Hematopoietic multipotent progenitor cell treated with erythropoietin and hydrocortisone succinate and interleukin-3 and kit ligand, for 17 days (in vitro differentiated cells): ENCODE measurements at regions not wholly inside any gene's neighbourhood (a gene's known extent, or its start where the extent isn't known, plus 50 kb on each side); places are given as distances from the start of the nearest gene placed in this dataset.
"Not testable (repeated sequence)": the region's sequence is repeated elsewhere in the genome, so short reads cannot be mapped to it uniquely, and the experiment has no call there.

Source experiments
- DNase-seq: peaks from one replicate; pipeline ENCODE4 v3.0.0-alpha.2; 2015; ENCODE audit warnings: low spot score

DNA sequence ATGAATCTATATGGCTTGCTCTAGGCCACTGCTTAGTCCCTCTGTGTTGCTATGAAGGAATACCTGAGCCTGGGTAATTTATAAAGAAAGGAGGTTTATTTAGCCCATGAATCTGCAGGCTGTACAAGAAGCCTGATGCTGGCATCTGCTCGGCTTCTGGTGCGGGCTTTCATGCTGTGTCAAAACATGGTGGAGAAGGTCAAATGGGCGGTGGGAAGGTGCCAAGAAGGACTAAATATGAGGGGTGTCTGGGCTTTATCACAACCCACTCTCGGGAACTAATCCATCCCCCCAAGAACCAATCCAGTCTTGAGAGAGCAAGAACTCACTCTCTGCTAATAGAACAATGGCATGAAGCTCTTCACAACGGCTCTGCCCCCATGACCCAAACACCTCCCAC is 481.6 kb downstream of the EIPR1 start:
- DNase-seq: no peak

GRCh38 chr2:2894011-2894410 is 483.6 kb downstream of the EIPR1 start:
- not testable (repeated sequence) for DNase-seq

- DNase-seq: no peak
Measured at GRCh38 chr2:2892892-2893291, 484.7 kb downstream of the EIPR1 start.

GRCh38 chr2:2892378-2892777 is 485.2 kb downstream of the EIPR1 start:
- no peak for DNase-seq

DNA sequence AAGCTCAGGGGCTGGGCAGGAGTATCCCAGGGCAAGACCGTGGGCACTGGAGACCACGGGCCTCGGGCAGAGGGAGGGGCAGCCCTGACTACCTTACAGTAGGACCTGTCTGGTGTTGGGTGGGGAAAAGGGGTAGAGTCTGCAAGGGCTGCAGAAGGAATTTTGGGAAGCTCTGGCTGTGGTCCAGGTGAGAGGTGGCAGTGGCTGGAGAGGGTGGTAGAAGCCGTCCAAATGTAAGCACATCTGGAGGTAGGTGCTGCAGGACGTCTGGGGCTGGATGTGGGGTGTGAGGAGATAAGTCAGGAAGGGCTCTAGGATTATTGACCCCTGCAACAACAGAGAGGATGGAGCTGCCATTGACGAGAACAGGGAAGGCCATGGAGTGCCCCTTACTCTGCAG is 486.7 kb downstream of the EIPR1 start:
- no peak for DNase-seq

GRCh38 chr2:2890246-2890645 is 487.4 kb downstream of the EIPR1 start:
- no peak for DNase-seq

GRCh38 chr2:2889646-2890045 is 488.0 kb downstream of the EIPR1 start:
- no peak for DNase-seq

- DNase-seq: no peak
Measured at GRCh38 chr2:2889141-2889540, 488.5 kb downstream of the EIPR1 start.

GRCh38 chr2:2887772-2888387 is 489.7 kb downstream of the EIPR1 start:
- DNase-seq: no peak

DNA sequence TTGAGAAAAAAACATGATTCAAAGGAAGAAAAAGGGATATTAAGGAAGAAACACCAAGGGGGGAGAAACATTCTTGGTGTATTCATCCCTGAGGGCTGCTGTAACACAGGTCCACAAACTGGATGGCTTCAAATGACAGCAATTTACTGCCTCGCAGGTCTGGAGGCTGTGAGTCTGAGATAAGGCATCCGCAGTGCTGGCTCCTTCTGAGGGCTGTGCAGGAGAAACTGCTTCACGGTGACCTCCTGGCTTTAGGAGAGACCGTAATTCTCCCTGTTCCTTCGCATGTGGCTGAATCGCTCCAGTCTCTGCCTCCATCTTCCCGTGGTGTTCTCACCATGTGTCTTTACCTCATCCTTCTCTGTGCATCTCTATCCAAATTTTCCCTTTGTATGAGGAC is 490.7 kb downstream of the EIPR1 start:
- no peak for DNase-seq

DNA sequence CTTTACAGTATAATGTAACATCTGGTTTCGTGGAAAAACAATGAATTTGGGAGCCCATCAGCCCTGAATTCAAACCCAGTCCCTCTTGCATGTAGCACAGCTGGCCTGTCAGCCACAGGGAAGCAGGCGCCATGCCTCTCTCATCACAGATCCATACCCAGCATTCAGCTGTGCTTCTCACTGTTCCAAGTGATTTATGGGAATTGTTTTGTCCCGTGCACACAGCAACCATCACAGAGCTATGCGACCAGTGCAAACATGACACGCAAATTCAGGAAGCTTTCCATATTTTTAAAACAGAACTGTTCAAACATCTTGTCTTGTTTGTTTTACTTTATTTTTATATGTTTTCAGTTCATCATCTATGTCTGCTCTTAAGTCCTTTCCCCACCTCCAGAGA is 496.1 kb downstream of the EIPR1 start:
- no peak for DNase-seq

DNA sequence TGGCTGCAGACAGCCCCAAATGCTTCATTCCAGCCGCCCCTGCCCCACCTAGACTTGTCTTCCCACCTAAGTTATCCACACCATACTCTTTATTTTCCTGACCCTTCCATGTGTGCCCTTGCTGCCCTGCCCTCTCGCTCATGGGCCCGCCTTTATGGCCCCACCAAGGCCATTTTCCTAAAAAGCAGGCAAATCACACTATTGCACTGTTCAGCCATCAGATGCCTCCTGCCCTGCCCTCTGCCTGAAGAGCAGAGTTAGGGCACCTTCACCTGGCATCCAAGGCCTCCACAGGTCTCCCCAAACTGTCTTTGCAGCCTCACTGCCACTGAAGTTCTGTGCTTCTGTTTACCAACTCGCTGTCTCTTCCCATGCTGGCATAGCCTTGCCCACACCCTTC is 496.7 kb downstream of the EIPR1 start:
- DNase-seq: no peak

- no peak for DNase-seq
Measured at GRCh38 chr2:2879781-2880180, 497.8 kb downstream of the EIPR1 start.

DNA sequence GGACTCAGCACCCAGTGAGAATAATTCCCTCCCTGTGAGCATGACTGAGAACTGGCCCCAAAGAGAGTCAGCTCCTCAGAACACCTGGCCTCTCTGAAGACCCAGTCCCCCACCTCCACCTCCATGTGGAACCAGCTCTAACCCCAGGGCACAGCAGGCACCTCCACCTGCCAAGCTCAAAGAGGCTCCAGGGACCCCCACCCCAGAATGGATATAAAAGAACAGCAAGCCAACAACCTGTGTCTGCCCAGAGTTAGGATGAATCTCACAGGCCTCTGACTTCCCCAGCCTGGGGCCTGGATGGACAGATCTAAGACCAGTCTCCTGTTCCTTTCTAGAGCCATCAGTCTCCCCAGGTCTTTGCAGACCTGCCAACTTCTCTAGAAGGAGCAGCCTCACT is 498.5 kb downstream of the EIPR1 start:
- DNase-seq: no peak

DNA sequence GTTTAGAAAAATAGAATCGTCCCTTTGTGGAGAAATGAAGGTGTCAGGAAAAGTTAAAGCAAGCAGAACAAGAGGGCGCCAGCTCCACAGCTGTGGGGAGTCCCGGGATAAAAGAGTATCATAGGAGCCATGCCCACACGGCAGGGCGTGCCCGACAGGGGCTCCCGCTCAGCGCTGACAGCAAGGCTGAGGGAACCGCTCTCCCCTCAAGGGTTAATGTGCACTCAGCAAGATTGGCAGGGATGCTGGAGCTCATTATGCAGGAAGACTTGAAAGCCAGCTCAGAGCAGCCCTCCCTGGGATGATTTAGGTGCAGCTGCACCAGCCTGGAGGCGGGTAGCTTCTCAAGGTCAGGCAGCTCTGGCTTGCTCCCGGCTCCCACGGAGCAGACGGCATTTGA is 500.2 kb downstream of the EIPR1 start:
- no peak for DNase-seq

DNA sequence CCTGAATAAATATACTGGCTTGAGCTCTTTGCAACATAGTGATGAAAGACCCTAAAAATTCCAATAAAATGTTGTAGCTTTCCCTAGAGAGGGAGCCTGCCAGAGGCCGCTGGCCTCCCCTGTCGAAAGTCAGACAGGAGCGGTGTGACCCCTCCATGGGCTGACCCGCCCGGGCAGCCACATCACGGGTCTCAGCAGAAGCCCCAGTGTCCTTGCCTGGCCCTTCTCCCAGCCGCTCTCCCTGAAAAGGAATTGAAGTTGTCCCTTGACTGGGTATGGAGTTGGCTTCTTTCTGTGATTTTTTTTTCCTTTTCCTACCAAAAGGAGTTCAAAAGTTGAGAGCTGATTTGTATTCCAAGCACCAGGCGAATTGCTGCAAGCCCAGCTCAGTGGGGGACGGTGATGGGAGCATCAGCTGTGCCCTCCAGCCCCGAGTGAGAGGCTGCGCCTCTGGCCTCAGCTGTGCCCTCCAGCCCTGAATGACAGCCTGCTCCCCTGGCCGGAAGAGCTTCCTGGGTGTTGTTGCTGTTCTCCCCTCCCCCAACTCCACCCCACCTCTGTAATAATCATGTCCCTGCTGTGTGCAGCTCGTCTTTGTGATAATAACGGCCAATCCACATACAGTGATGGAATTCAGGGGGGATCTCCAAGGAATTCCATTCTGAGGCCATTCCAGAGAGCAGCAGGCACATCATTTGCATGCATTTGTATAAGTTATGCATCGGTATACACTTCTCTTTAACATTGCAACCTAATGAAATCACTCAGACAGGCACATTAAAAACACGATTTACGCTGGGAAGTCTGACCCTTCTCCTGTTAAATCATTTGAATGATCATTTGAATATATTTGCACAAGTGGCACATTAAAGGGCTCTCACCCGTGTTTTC is 501.0 kb downstream of the EIPR1 start:
- DNase-seq: no peak

GRCh38 chr2:2875831-2876230 is 501.8 kb downstream of the EIPR1 start:
- DNase-seq: no peak

DNA sequence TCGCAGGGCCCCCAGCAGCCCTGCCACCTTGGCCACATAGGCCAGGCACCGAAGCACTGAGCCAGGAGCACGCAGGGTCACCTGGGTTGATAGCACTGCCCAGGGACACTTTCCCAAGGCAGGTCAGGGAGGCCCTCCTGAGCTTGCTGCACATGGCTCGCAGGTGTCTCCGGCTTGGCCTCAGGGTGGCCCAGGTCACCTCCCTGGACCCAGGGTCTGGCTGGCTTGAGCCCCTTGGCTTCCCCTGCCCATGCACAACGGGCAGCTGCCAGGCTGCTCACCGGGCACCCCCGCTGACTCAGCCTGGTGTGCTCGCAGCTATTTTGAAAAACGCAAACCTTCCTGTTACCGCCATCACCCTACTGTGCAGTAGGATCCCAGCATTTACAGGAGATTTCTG is 502.3 kb downstream of the EIPR1 start:
- no peak for DNase-seq

- no peak for DNase-seq
Measured at GRCh38 chr2:2874805-2875204, 502.8 kb downstream of the EIPR1 start.

- no peak for DNase-seq
Measured at GRCh38 chr2:2874341-2874740, 503.3 kb downstream of the EIPR1 start.

- DNase-seq: no peak
Measured at GRCh38 chr2:2873450-2873811, 504.2 kb downstream of the EIPR1 start.

DNA sequence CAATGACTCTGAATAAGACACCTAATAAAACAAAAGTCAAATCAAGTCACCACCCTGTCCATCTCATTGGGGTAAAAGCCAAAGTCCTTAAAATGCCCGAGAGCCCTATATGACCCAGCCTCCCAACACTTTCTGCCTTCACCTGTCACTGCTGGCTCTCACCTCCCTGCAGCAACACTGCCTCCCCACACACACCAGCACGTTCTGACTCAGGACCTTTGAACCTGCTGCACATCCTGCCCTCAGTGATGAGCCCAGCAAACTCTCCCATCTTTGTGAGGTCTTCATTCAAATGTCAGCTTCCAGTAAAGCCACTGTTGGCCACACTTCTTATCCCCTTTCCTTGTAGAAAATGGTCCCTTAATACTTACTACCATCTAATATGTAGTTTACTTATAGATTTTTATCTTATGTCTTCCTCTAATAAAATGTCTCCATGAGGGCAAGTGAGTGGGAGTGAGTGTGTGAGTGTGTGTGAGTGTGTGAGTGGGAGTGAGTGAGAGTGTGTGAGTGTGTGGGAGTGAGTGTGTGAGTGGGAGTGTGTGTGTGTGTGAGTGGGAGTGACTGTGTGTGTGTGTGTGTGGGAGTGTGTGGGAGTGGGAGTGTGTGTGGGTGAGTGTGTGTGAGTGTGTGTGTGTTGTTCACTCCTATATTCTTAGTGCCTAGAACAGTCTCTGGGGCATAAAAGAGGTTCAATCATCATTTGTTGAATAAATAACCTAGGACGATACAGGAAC is 504.7 kb downstream of the EIPR1 start:
- no peak for DNase-seq

DNA sequence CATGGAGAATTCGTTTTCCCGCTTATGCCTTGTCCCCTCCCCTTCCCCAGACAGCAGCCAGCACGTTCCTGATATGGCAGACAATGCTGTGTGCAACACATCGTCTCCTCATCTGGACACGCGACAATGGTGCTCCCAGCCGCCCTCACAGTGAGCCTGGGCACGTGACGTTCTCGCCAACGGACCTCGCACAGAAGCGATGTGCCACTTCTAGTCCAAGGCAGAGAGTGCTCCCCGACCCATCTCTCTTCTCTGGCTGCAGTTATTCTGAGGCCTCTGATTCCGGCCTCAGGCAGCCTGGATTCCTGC is 505.4 kb downstream of the EIPR1 start:
- DNase-seq: no peak
